Body of pancreas (tissue), 4 donors: ENCODE measurements at regions not wholly inside any gene's neighbourhood (a gene's known extent, or its start where the extent isn't known, plus 50 kb on each side); places are given as distances from the start of the nearest gene placed in this dataset.

Experiments
- POLR2A ChIP-seq, 3 donors: fragments of 450-650 bp; IDR thresholded peaks; one replicate each; pipeline ENCODE4 v1.6.1; 2016; ENCODE audit warnings: antibody characterized with exemption in 3 of 3, mild to moderate bottlenecking in 2 of 3
- TF ChIP-seq, protein P1 (sequence below), 7 experiments: fragments of 450-650 bp in 4 of 7; fragments of 200-600 bp in 3 of 7; sonication (generic) in 3 of 7; IDR thresholded peaks; one replicate each; pipeline ENCODE4 v1.5.1; 2016 to 2019; ENCODE audit warnings: antibody characterized with exemption in 7 of 7

DNA sequence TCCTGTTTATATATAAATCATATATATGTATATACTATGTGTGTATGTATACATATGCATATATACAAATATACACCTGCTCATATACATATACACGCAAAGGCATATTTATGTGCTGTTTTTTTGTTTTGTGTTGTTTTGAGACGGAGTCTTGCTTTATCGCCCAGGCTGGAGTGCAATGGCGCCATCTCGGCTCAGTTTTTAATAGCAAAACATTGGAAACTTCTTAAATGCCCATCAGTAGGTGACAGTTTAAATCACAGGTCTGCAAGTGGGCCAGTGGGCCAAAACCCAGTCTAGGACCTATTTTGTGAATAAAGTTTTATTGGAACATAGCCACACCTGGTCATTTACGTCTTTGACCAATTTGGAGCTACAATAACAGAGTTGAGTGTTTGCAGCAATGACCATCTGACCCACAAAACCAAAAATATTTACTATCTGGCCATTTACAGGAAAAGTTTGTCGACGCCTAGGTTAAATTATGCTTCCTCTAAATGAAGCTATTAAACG, 132.3 kb downstream of the TOMM20 start:
- TF ChIP-seq, protein P1, sequence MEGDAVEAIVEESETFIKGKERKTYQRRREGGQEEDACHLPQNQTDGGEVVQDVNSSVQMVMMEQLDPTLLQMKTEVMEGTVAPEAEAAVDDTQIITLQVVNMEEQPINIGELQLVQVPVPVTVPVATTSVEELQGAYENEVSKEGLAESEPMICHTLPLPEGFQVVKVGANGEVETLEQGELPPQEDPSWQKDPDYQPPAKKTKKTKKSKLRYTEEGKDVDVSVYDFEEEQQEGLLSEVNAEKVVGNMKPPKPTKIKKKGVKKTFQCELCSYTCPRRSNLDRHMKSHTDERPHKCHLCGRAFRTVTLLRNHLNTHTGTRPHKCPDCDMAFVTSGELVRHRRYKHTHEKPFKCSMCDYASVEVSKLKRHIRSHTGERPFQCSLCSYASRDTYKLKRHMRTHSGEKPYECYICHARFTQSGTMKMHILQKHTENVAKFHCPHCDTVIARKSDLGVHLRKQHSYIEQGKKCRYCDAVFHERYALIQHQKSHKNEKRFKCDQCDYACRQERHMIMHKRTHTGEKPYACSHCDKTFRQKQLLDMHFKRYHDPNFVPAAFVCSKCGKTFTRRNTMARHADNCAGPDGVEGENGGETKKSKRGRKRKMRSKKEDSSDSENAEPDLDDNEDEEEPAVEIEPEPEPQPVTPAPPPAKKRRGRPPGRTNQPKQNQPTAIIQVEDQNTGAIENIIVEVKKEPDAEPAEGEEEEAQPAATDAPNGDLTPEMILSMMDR (IDR thresholded peaks at IDR 0.05): no peak
- no peak for TF ChIP-seq POLR2A (IDR thresholded peaks at IDR 0.05)
